HCT116 (cell line): ENCODE measurements at regions not wholly inside any gene's neighbourhood (a gene's known extent, or its start where the extent isn't known, plus 50 kb on each side); places are given as distances from the start of the nearest gene placed in this dataset.

ENCODE experiments used
- ATAC-seq: fragments of 200-7000 bp; cut with Tn5 transposase; 2 replicates; pipeline ENCODE4 v1.9.1; 2020; ENCODE audit warnings: mild to moderate bottlenecking, moderate library complexity
- BruUV-seq: library from RNA; stranded (reverse); fragments of 400-500 nt; replicated peaks from 2 replicates; lab custom pipeline; 2021; lab: Mats Ljungman, UMichigan
- CTCF ChIA-PET: fragments of 300-600 bp; sonication (Branson Sonifier 250); formaldehyde crosslinking; loops from one replicate; lab custom pipeline; 2021; ENCODE audit warnings: antibody characterized with exemption; lab: Charles Lee
- POLR2A ChIA-PET: fragments of 300-600, 350-600 bp; sonication (Branson Sonifier 250); formaldehyde crosslinking; loops from one replicate; lab custom pipeline; 2021; ENCODE audit warnings: antibody characterized with exemption; lab: Charles Lee
- RAD21 ChIA-PET, 2 experiments: fragments of 300-600 bp; sonication (Branson Sonifier 250); formaldehyde crosslinking; loops; one replicate each; lab custom pipeline; 2023; ENCODE audit warnings: low total read pairs in 2 of 2; ENCODE audit not compliant: uncharacterized antibody in 2 of 2, unreplicated experiment in 2 of 2, low non-redundant PET in 1 of 2; lab: Charles Lee
- DNase-seq: peaks from one replicate; pipeline ENCODE4 v3.0.0-alpha.2; 2010; ENCODE audit warnings: low read depth, low spot score
- H2AFZ ChIP-seq: fragments of 200-600 bp; shearing (Covaris generic), sonication (generic); 2 replicates; pipeline ENCODE4 v1.6.1; 2017; ENCODE audit warnings: low read depth, mixed run types, mixed read lengths, antibody characterized with exemption, low read length; ENCODE audit not compliant: poor library complexity, severe bottlenecking
- H3K27ac ChIP-seq: 2 replicates; pipeline ENCODE4 v1.5.1; 2012; ENCODE audit warnings: low read depth, low read length
- H3K27me3 ChIP-seq: fragments of 200-600 bp; sonication (generic); 2 replicates; pipeline ENCODE4 v1.6.1; 2016; ENCODE audit warnings: mixed run types, low read length, mixed read lengths; ENCODE audit not compliant: insufficient read depth
- H3K36me3 ChIP-seq, 2 experiments: fragments of 200-500 bp in 1 of 2; fragments of 200-600 bp in 1 of 2; sonication (Bioruptor generic) in 1 of 2; sonication (generic) in 1 of 2; 2 replicates each; pipeline versions ENCODE4 v1.5.1 to v1.6.1; 2014 to 2016; ENCODE audit warnings: low read length in 2 of 2, inconsistent platforms in 1 of 2, mixed read lengths in 1 of 2, mixed run types in 1 of 2; ENCODE audit not compliant: insufficient read depth in 2 of 2, control insufficient read depth in 1 of 2
- H3K4me1 ChIP-seq, 2 experiments: fragments of 200-600 bp in 1 of 2; sonication (generic) in 1 of 2; 2 replicates each; pipeline versions ENCODE4 v1.5.1 to v1.6.1; 2012 to 2017; ENCODE audit warnings: low read length in 2 of 2, inconsistent platforms in 1 of 2, mild to moderate bottlenecking in 1 of 2, mixed read lengths in 1 of 2, mixed run types in 1 of 2, moderate library complexity in 1 of 2; ENCODE audit not compliant: insufficient read depth in 2 of 2, control insufficient read depth in 1 of 2
- H3K4me2 ChIP-seq: fragments of 200-600 bp; sonication (generic); 2 replicates; pipeline ENCODE4 v1.6.1; 2017; ENCODE audit warnings: mixed run types, low read length, mixed read lengths
- H3K4me3 ChIP-seq, 2 experiments: fragments of 200-600 bp in 1 of 2; sonication (generic) in 1 of 2; replicated peaks in 1 of 2; 2 replicates each; pipeline ENCODE4 v1.5.1; 2011 to 2016; ENCODE audit warnings: low read length in 2 of 2, control low read depth in 1 of 2, low read depth in 1 of 2, mild to moderate bottlenecking in 1 of 2, mixed read lengths in 1 of 2, mixed run types in 1 of 2
- H3K79me2 ChIP-seq: fragments of 200-600 bp; sonication (generic); 2 replicates; pipeline ENCODE4 v1.6.1; 2017; ENCODE audit warnings: mild to moderate bottlenecking, mixed run types, low read length, moderate library complexity, mixed read lengths; ENCODE audit not compliant: insufficient read depth
- H3K9ac ChIP-seq: fragments of 200-600 bp; sonication (generic); 2 replicates; pipeline ENCODE4 v1.6.1; 2016; ENCODE audit warnings: low read length, mixed read lengths
- H3K9me2 ChIP-seq: fragments of 200-600 bp; sonication (generic), shearing (Covaris generic); 2 replicates; pipeline ENCODE4 v1.6.1; 2017; ENCODE audit warnings: mixed run types, mild to moderate bottlenecking, moderate library complexity; ENCODE audit not compliant: insufficient read depth
- H3K9me3 ChIP-seq, 2 experiments: fragments of 200-500 bp in 1 of 2; fragments of 200-600 bp in 1 of 2; sonication (Bioruptor generic) in 1 of 2; sonication (generic) in 1 of 2; 2 replicates each; pipeline ENCODE4 v1.6.1; 2014 to 2017; ENCODE audit warnings: low read length in 2 of 2, mixed read lengths in 2 of 2, inconsistent platforms in 1 of 2, low read depth in 1 of 2, mild to moderate bottlenecking in 1 of 2, mixed run types in 1 of 2, moderate library complexity in 1 of 2; ENCODE audit not compliant: control insufficient read depth in 1 of 2, insufficient read depth in 1 of 2
- H4K20me1 ChIP-seq: fragments of 200-600 bp; sonication (generic), shearing (Covaris generic); 2 replicates; pipeline ENCODE4 v1.6.1; 2017; ENCODE audit warnings: mixed run types, mild to moderate bottlenecking, moderate library complexity; ENCODE audit not compliant: insufficient read depth
- CBX3 ChIP-seq: IDR thresholded peaks from 2 replicates; pipeline ENCODE4 v1.6.1; 2012; ENCODE audit warnings: low read depth
- CEBPB ChIP-seq: IDR thresholded peaks from 2 replicates; pipeline ENCODE4 v1.6.1; 2012; ENCODE audit warnings: low read depth
- EGR1 ChIP-seq: IDR thresholded peaks from 2 replicates; pipeline ENCODE4 v1.6.1; 2012; ENCODE audit warnings: low read depth
- EZH2 ChIP-seq: fragments of 200-600 bp; sonication (generic); IDR thresholded peaks from 2 replicates; pipeline ENCODE4 v1.6.1; 2017; ENCODE audit warnings: antibody characterized with exemption, mixed run types
- EZH2phosphoT487 ChIP-seq: fragments of 200-600 bp; IDR thresholded peaks from 2 replicates; pipeline ENCODE4 v1.6.1; 2018; ENCODE audit warnings: antibody characterized with exemption, borderline replicate concordance
- JUND ChIP-seq: IDR thresholded peaks from 2 replicates; pipeline ENCODE4 v1.6.1; 2012
- MAX ChIP-seq: IDR thresholded peaks from 2 replicates; pipeline ENCODE4 v1.6.1; 2012
- POLR2A ChIP-seq: IDR thresholded peaks from 2 replicates; pipeline ENCODE4 v1.7.0; 2011; ENCODE audit warnings: borderline replicate concordance; ENCODE audit not compliant: insufficient read depth, insufficient read length; ENCODE audit errors: extremely low read depth
- POLR2AphosphoS5 ChIP-seq: IDR thresholded peaks from 2 replicates; pipeline ENCODE4 v1.6.1; 2011; ENCODE audit warnings: mild to moderate bottlenecking, low read depth, low read length, moderate library complexity
- RAD21 ChIP-seq: IDR thresholded peaks from 2 replicates; pipeline ENCODE4 v1.6.1; 2012; ENCODE audit warnings: low read depth, mild to moderate bottlenecking
- SRF ChIP-seq: IDR thresholded peaks from 2 replicates; pipeline ENCODE4 v1.6.1; 2012; ENCODE audit warnings: low read depth
- TCF7L2 ChIP-seq: IDR thresholded peaks from 2 replicates; pipeline ENCODE4 v1.7.0; 2011; ENCODE audit warnings: borderline replicate concordance, inconsistent platforms; ENCODE audit not compliant: insufficient read depth, insufficient read length; ENCODE audit errors: extremely low read depth
- YY1 ChIP-seq: IDR thresholded peaks from 2 replicates; pipeline ENCODE4 v1.6.1; 2011; ENCODE audit warnings: low read length, low read depth, moderate library complexity, mild to moderate bottlenecking; ENCODE audit not compliant: insufficient replicate concordance; ENCODE audit errors: extremely low read depth
- ZFX ChIP-seq: fragments of 450-650 bp; IDR thresholded peaks from 2 replicates; pipeline ENCODE4 v1.6.1; 2017
- ZNF274 ChIP-seq: fragments of 200-500 bp; sonication (Bioruptor generic); IDR thresholded peaks from 2 replicates; pipeline ENCODE4 v1.6.1; 2014; ENCODE audit warnings: mild to moderate bottlenecking, low read depth, low read length, inconsistent platforms
- intact Hi-C: fragments of 100-400 bp; cut with micrococcal nuclease; formaldehyde crosslinking; loops from 2 replicates; pipeline ENCODE4 v1.10.0; 2022
- TF ChIP-seq, protein P1 (sequence below), 3 experiments: fragments of 200-600 bp in 1 of 3; sonication (generic) in 1 of 3; IDR thresholded peaks in 2 of 3; conservative IDR thresholded peaks in 1 of 3; 2 replicates each; pipeline ENCODE4 v1.5.1; 2012 to 2017; ENCODE audit warnings: low read depth in 2 of 3, low read length in 2 of 3, antibody characterized with exemption in 1 of 3, borderline replicate concordance in 1 of 3, control low read depth in 1 of 3, mild to moderate bottlenecking in 1 of 3, mixed read lengths in 1 of 3, mixed run types in 1 of 3, moderate library complexity in 1 of 3; ENCODE audit not compliant: insufficient read depth in 1 of 3

GRCh38 chr9:19597176-19597575 is 188.4 kb downstream of the ACER2 start:
- RAD21 ChIA-PET = no interaction called here
- H3K4me2 ChIP-seq = no peak overlapping the region
- peaks cover 35% of the 10 kb centered on the region for H3K27me3 ChIP-seq
- no peak overlapping the region for H3K9ac ChIP-seq
- no peaks in the 10 kb centered on the region for H4K20me1 ChIP-seq
- CTCF ChIA-PET = no interaction called here
- H3K36me3 ChIP-seq = no peaks in the 10 kb centered on the region
- intact Hi-C loops = no loop called here
- no peak overlapping the region for H3K4me3 ChIP-seq
- H3K27ac ChIP-seq = no peak overlapping the region
- no peak for ATAC-seq
- H2AFZ ChIP-seq = no peak overlapping the region
- H3K79me2 ChIP-seq = no peaks in the 10 kb centered on the region
- TF ChIP-seq CEBPB = no peak
- TF ChIP-seq EZH2phosphoT487 = no peak
- TF ChIP-seq MAX = no peak
- no peak for TF ChIP-seq TCF7L2
- TF ChIP-seq, protein P1, sequence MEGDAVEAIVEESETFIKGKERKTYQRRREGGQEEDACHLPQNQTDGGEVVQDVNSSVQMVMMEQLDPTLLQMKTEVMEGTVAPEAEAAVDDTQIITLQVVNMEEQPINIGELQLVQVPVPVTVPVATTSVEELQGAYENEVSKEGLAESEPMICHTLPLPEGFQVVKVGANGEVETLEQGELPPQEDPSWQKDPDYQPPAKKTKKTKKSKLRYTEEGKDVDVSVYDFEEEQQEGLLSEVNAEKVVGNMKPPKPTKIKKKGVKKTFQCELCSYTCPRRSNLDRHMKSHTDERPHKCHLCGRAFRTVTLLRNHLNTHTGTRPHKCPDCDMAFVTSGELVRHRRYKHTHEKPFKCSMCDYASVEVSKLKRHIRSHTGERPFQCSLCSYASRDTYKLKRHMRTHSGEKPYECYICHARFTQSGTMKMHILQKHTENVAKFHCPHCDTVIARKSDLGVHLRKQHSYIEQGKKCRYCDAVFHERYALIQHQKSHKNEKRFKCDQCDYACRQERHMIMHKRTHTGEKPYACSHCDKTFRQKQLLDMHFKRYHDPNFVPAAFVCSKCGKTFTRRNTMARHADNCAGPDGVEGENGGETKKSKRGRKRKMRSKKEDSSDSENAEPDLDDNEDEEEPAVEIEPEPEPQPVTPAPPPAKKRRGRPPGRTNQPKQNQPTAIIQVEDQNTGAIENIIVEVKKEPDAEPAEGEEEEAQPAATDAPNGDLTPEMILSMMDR (IDR thresholded peaks at IDR 0.05 in 2 of 3, conservative IDR thresholded peaks at IDR 0.05 in 1 of 3; ENCODE audit: borderline replicate concordance in 1 of 3, insufficient read depth in 1 of 3, low read depth in 2 of 3, low read length in 2 of 3) = no peak
- TF ChIP-seq ZNF274 = no peak
- TF ChIP-seq SRF = no peak
- TF ChIP-seq EGR1 = no peak
- no peak for TF ChIP-seq JUND
- no peak for TF ChIP-seq ZFX
- no peak for TF ChIP-seq POLR2A
- TF ChIP-seq POLR2AphosphoS5 = no peak
- no peak for TF ChIP-seq EZH2
- no peak for TF ChIP-seq CBX3
- no peak for TF ChIP-seq RAD21
- TF ChIP-seq YY1 = no peak
- BruUV-seq = no TSS peak
- no peak for DNase-seq
- H3K4me1 ChIP-seq = no peaks in the 10 kb centered on the region
- H3K9me2 ChIP-seq = no peaks in the 10 kb centered on the region
- H3K9me3 ChIP-seq = no peaks in the 10 kb centered on the region
- POLR2A ChIA-PET = no interaction called here
